ENCODE measurements at regions not wholly inside any gene's neighbourhood (a gene's known extent, or its start where the extent isn't known, plus 50 kb on each side); places are given as distances from the start of the nearest gene placed in this dataset.

DNA sequence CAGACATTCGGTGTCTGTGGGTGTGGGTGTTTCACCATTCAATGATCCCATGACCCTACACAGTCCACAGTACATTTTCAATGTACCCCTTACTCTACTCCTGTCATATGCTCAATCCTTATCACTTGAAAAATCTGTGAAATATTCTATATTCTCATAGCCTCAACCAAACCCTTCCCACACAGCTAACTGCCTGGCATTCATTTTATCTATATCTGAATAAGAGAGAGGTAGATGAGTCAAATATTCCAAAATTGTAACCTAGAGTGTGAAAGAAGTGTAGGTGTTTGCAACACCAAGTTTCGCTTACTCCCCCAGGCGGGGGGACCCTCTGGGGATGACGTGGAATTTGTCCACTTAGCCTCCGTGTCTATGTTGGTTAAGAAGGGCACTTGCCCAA, 354.8 kb downstream of the ETS1 start:
- DNase-seq (ENCODE audit: low read depth in 3 of 3, low spot score in 1 of 3) = no peak

DNA sequence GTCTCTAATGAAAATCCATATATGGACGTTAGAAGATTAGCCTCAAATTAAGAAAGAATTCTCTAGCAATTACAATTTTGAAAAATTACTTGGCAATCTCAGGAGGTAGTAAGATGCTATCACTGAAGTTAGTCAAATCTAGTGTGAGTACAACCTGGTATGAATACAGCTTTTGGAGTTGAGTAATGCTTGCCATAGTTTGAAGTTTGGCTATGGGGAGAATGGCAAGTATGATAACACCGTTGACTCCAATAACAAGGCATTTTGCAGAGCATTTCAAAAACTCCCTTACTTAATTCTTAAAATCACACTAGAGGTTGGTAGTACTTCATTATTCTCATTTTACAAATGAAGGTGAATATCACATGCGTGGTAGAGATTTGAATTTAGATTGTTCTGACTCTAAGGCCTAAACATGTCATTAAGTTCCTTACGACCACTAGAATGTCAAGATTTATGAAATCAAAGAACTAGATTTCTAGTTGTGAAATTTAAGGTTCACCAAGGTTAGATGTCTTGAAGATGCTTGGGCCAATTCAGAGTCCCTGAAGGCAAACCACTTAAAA, 355.4 kb downstream of the ETS1 start:
- DNase-seq (ENCODE audit: low read depth in 3 of 3, low spot score in 1 of 3) = no peak

DNA sequence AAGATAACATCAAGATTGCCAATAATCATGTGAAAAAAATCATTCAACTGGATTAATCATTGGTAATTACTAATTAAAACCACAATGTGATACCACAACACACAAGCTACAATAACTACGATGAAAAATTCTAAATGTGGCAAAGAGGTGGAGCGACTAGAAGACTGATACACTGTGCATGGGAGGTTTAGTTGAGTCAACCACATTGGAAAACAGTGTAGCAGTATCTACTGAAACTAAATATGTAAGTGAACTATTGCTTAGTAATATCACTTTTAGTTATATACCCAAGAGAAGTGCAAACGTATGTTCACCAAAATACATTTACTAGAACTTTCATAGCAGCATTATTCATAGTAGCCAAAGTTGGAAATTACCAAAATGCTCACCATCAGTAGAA, 359.9 kb downstream of the ETS1 start:
- no peak for DNase-seq (ENCODE audit: low read depth in 3 of 3, low spot score in 1 of 3)

DNA sequence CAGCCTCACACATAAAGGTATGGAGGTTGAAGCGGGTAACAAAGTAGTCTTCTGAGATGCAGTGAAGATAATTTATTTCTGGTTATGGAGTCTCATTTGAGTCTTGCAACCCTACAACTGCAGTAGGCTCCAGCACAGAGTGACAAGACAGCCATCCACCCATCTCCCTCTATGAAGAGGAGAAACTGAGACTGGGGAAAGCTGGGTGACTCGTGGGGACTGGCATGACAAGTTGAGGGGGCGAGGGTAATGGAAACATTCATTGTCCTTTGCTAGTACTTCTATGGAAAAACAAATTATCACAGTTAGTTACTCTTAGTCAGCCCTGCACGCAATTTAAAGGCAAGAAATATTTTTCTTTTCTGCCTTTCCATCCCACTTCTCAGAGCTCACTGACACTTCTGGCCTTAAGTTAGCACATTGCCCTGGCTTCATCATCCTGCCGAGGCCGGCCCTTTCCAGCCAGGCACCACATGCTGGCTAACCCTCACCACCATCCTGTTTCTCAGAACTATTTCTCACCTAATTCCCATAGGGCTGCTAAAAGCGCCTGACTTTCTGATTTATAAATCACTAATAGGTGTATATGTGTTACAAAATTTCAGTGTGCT, 361.1 kb downstream of the ETS1 start:
- DNase-seq (ENCODE audit: low read depth in 3 of 3, low spot score in 1 of 3) = no peak

DNA sequence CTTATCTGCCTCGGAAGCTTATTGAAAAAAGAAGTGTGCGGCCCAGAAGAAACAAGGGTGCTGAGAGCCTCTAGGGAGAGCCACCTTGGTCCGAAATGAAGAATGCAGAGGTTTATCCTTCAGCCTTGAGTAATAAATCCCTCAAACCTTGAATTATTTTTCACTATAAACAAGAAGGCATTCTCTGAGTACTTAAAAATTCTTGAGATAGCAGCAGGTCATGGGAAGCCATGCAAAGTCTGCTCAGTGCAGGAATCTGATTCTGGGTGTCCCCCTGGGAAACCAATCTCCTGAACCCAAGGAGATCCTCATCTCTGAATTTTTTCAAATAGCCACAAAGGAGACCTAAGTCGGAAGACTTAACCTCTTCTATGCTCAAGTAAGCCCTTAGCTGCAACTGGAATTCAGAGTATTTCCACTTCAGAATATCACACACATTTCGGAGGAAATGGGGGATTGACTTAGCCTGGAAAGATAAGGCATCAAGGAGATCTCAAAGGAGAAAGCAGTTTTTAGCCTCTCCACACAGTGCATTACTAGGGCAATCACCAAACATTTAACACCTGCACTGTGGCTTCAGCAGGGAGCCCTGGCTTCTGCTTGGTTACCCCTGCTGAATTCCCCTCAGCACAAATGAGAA, 365.0 kb downstream of the ETS1 start:
- DNase-seq (ENCODE audit: low read depth in 3 of 3, low spot score in 1 of 3) = no peak

DNA sequence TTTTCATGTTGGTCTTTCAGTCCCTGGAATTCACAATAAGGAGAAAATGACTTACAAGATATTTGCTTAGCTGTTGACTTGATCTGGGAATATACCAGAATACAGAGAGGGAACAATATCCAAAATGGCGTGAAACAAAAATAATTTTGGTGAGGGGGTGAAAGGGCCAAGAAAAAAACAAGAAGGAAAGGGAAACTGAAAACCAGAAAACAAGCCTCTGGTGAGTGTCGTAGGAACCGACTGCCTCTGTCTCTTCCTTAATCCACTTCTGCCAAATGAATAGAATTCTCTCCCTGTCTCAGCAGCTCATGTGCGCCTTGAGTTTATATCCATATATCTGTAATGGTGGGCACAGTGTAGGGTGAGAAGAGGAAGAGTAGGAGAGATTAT, 367.6 kb downstream of the ETS1 start:
- no peak for DNase-seq (ENCODE audit: low read depth in 3 of 3, low spot score in 1 of 3)

DNA sequence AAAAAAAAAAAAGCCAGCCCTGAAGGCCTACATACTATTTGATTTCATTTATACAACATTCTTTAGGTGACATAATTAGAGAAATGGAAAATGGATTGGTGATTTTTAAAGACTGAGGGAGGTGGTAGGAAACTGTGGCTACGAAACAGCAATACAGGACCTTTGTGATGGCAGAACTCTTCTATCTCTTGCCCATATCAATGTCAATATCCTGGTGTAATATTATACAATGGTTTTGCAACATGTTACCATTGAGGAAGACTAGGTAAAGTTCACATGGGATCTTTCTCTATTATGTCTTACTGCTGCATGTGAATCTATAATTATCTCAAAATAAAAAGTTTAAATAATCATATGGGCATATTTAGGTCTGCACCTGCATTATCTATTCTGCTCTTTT, 371.2 kb downstream of the ETS1 start:
- DNase-seq (ENCODE audit: low read depth in 3 of 3, low spot score in 1 of 3) = no peak

DNA sequence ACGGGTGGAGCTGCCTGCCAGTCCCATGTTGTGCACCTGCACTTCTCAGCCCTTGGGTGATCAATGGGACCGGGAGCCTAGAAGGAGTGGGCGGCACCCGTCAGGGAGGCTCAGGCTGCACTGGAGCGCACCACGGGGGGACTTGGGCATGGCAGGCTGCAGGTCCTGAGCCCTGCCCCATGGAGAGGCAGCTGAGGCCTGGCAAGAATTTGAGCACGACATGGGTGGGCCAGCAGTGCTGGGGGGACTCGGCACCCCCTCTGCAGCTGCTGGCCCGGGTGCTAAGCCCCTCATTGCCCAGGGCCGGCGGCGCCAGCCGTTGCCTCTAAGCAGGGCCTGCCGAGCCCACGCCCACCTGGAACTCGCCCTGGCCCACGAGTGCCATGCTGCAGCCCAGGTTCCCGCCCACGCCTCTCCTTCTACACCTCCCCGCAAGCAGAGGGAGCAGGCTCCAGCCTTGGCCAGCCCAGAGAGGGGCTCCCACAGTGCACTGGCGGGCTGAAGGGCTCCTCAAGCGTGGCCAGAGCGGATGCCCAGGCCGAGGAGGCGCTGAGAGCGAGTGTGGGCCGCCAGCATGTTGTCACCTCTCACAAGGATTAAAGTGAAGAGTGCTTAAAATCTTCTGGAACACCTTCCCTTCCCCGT, 372.0 kb downstream of the ETS1 start:
- DNase-seq (ENCODE audit: low read depth in 3 of 3, low spot score in 1 of 3) = no peak

DNA sequence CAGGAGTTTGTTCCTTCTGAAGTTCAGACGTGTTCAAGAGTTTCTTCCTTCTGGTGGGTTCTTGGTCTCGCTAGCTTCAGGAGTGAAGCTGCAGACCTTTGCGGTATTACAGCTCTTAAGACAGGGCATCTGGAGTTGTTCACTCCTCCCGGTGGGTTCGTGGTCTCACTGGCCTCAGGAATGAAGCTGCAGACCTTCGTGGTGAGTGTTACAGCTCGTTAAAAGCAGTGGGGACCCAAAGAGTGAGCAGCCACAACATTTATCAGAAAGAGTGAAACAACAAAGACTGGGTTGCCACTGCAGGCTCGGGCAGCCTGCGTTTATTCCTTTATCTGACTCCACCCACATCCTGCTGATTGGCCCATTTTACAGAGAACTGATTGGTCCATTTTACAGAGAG, 373.1 kb downstream of the ETS1 start:
- no peak for DNase-seq (ENCODE audit: low read depth in 3 of 3, low spot score in 1 of 3)

DNA sequence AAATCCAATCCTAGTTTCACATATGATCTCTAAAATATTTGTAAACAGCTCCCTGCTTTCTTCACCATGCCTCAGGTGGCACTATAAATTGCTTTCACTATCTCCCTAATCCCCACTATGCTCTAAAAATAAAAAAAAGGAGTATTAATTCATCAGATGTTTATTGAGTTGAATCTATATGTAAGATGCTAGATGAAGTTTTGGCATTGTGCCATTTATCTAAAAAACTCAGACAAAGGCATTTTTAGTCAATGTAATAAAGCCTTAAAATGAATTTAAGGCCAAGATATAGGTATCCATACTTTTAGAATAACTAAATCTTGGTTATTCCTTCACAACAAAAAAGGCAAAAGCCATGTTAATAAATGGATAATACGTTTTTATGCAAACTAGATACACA, 373.9 kb downstream of the ETS1 start:
- DNase-seq (ENCODE audit: low read depth in 3 of 3, low spot score in 1 of 3) = no peak

DNA sequence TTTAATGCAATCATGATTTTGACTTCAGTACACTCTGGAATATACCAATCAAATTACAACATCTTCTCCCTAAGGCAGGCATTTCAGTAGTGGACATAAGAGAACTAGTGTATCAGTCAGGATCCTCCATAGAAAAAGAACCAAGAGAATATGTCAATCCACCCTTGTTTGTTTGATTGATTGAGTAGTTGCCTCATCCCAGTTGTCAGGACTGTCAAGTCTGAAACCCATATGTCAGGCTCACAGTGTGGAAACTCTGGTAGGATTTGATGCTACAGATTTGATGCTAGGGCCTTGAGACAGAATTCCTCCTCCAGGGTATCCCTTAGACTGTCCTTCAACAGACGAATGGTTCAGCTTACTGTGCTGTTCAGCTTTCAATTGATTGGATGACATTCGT, 375.0 kb downstream of the ETS1 start:
- DNase-seq (ENCODE audit: low read depth in 3 of 3, low spot score in 1 of 3) = no peak

DNA sequence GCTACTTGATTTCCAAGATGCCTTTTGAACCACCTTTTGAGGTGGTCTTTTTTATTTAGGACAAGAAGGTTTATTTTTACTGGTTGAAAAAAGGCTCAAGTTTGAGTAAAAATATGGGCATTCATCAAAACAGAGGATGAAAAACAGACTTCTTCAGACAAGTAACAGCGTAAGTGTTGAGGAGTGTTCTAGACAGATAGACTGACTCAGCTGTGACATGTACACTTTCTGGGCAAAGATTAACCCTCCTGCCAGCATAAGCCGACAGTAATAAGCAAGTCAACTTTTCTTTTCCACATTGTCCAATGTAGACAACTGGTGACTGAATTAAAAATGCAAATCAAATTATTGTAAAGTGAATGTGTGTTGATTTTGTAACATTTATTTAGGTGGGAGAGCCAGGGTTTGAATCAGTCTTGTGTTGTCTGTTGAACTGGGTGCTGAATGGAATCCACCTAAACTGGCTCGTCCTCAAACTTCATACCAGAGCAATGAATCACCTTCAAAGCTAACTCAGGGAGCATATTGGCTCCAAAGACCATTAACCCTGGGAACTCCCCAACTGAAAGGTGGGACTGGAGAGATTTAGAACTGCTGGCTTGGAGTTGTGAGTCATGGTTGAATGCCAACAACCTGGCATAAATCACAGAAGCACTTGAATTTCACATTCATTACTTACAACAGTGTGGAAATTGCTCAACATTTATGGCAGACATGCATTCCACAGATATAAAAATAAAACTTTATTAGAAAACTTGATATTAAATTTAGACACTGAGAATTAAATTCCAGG, 377.0 kb downstream of the ETS1 start:
- DNase-seq (ENCODE audit: low read depth in 3 of 3, low spot score in 1 of 3) = no peak

DNA sequence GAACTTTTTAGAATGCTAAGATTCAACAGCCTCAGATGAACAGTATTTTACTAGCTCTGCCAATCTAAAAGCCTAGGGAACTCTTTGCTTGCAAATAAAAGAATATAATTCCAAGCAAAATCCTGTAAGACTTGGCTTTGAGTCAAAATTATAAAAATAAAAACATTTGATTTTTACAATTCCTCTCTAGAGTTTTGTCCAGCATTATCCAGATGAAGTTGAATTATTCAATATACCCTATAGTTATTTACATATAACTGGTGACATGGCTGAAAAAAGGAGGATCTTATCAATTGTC, 378.3 kb downstream of the ETS1 start:
- no peak for DNase-seq (ENCODE audit: low read depth in 3 of 3, low spot score in 1 of 3)

DNA sequence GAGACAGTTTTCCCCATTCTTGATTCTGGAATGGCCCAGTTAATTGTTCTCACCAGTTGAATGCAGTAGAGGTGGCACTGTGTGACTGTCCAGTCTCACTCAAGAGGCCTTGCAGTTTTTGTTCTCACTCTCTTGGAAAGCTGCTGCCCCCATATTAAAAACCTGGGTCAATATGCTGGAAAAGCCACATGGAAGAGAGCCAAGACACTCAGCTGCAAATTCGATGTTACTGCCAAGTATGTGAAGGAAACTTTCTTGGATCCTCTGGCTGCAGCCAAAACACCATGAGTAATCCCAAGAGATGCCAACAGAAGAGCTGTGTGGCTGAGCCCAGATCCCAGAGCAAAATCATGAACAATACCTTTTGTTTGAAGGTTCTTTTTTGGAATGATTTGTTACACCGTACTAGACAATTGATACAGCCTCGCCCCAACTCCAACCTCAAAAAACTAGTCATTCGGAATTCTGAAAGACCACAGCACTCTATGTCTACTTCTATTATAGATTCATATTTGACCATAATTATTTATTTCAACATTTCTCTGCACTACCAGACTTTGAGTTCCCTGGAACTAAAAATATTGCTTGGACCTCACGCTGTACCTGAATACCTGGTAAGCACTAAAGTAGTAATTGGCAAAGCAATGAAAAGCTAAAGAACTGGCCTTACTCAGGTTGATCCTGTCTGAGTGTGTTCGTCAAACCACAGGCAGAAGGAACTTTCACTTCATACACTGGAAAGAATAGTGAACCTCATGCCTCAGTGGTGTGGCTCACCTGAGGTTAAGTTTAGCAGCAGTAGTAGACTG, 378.8 kb downstream of the ETS1 start:
- DNase-seq (ENCODE audit: low read depth in 3 of 3, low spot score in 1 of 3) = no peak

DNA sequence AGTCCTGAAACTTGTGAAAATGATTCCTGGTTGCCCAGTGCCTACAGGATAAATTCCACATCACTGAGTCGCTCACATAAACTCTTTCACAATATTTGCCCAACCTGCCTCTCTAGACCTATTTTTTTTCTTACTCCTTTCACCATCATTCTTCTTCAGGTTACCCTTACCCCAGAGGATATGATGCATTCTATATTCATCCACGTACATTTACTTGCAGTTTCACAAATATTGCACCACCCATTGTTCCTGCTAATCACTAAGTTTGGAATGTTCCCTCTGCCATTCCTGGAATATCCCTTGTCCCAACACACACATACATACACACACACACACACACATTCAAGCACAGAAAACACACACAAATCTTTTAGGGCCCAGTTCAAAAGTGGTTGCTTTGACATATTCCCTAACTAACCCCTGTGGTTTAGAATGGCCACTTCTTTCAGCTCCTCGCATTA, 379.5 kb downstream of the ETS1 start:
- DNase-seq (ENCODE audit: low read depth in 3 of 3, low spot score in 1 of 3) = no peak

DNA sequence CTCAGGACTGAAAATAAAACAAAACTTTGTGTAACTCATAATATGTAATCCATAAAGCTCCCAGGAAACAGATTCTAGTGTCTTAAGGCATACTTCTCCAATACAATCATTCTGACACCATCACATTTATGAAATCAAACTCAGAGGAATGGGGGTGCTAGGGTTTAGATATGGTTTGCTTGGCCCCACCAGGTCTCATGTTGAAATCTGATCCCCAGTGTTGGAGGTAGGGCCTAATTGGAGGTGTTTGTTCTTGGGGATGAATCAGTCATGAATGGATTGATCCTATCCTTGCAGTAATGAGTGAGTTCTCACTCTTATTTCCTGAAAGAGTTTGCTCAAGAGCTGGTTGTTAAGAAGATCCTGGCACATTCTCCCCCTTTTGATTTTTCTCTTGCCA, 380.9 kb downstream of the ETS1 start:
- DNase-seq (ENCODE audit: low read depth in 3 of 3, low spot score in 1 of 3) = no peak

DNA sequence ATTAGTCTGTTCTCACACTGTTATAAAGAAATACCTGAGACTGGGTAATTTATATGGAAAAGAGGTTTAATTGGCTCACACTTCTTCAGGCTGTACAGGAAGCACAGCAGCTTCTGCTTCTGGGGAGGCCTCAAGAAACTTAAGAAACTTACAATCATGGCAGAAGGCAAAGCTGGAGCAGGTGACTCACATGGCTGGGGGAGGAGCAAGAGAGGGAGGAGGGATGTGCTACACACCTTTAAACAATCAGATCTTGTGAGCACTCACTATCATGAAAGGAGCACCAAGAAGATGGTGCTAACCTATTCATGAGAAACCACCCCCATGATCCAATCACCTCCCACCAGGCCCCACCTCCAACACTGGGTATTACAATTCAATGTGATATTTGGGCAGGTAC, 381.6 kb downstream of the ETS1 start:
- no peak for DNase-seq (ENCODE audit: low read depth in 3 of 3, low spot score in 1 of 3)

DNA sequence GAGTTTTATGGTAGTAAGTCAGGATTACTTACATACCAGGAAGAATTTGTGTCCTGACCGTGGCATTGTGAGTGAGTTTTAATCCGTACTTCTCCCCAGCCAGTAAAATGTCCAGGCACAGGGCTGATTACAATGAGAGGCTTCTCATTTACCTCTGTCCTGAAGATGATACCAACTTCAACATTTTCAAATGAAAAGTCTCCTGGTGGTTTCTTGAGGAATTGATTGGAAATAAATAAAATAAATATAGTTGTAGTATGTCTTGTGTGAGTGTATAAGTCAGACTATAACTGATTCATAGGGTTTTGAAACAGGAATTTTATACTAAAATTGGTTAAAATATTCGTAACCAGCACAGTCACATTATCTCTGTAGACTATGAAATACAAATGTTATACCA, 382.5 kb downstream of the ETS1 start:
- no peak for DNase-seq (ENCODE audit: low read depth in 3 of 3, low spot score in 1 of 3)

DNA sequence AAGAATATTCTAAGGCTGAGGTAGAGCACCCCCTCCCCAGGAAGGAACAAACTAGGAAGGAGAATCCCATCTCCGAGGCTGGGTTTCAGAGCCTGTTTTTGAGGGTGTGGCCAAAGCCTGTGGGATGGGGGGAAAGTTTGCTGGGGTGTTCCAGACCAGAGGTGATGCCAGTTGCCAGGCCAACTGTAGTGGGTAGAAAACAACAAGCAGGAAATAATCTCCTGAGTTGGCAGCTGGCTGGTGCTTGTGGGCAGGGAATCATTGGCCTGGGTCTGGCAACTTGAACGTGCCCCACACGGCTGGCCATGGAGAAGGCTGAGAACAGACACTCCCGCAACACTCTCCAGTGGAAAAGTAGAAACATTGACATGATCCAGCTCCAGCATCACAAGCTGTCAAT, 385.6 kb downstream of the ETS1 start:
- DNase-seq (ENCODE audit: low read depth in 3 of 3, low spot score in 1 of 3) = no peak

DNA sequence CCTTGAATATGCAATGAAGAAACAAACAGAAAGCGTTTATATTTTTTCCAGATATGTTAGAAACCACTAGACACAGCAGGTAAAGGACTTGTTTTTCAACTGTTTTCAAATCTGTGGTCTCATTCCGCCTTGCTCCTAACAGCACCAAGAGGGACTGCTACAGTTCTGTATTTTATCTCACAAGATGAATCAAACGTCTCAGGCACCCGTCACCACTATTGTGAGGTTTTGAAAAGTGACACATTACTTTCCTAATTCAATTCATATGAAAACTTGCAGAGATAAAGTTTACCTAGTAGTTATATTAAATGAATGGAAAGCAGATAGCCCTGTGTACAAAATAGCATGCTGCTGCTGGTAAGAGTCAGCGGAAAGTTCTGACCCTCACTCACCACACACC, 386.3 kb downstream of the ETS1 start:
- no peak for DNase-seq (ENCODE audit: low read depth in 3 of 3, low spot score in 1 of 3)

DNA sequence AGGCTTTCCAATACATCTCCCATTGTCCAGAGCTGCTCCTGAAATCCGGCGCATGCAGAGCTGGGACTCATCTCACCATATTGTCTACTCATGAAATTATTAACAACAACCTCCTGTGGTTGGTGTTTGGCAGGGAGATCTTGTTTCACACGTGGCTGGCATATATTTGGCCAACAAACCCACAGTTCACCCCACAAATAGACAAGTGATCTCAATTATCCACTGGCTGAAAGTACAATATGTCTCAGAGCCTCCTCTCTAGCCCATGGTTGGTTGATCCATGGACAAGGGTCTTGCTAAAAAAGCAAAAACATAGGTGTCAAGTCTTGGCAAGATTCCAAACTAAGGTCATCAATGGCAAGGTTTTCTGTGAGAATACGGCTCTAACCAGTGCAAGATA, 386.9 kb downstream of the ETS1 start:
- no peak for DNase-seq (ENCODE audit: low read depth in 3 of 3, low spot score in 1 of 3)

Measured in stimulated activated CD4-positive, alpha-beta T cell treated with anti-CD3 and anti-CD28 coated beads, TNF-alpha, amount 100 ng/mL, for 1 hour (primary cell).